GM23338 (cell line): ENCODE measurements at regions not wholly inside any gene's neighbourhood (a gene's known extent, or its start where the extent isn't known, plus 50 kb on each side); places are given as distances from the start of the nearest gene placed in this dataset.

ENCODE experiments used
- ATAC-seq: fragments of 200-7000 bp; cut with Tn5 transposase; 3 replicates; pipeline ENCODE4 v1.9.1; 2020
- DNase-seq: peaks from one replicate; pipeline ENCODE4 v3.0.0-alpha.2; 2015; ENCODE audit warnings: low spot score
- H2AFZ ChIP-seq: fragments of 200-600 bp; sonication (generic); 2 replicates; pipeline ENCODE4 v1.8.0; 2016; ENCODE audit warnings: antibody characterized with exemption, mild to moderate bottlenecking, moderate library complexity
- H3F3A ChIP-seq: fragments of 200-600 bp; sonication (generic); replicated peaks from 2 replicates; pipeline ENCODE4 v1.8.0; 2017; ENCODE audit warnings: antibody characterized with exemption, mixed run types, low read depth
- H3K27ac ChIP-seq: fragments of 200-600 bp; sonication (generic); 2 replicates; pipeline ENCODE4 v1.6.1; 2016; ENCODE audit warnings: low read depth
- H3K27me3 ChIP-seq: fragments of 200-600 bp; sonication (generic); 2 replicates; pipeline ENCODE4 v1.8.0; 2016; ENCODE audit warnings: mild to moderate bottlenecking, mixed run types, moderate library complexity; ENCODE audit not compliant: insufficient read depth
- H3K36me3 ChIP-seq: fragments of 200-600 bp; sonication (generic); 2 replicates; pipeline ENCODE4 v1.8.0; 2016; ENCODE audit warnings: mild to moderate bottlenecking; ENCODE audit not compliant: insufficient read depth
- H3K4me1 ChIP-seq: fragments of 200-600 bp; sonication (generic); 2 replicates; pipeline ENCODE4 v1.8.0; 2016; ENCODE audit warnings: mild to moderate bottlenecking, moderate library complexity; ENCODE audit not compliant: insufficient read depth
- H3K4me2 ChIP-seq: fragments of 200-600 bp; sonication (generic); 2 replicates; pipeline ENCODE4 v1.7.1; 2017; ENCODE audit warnings: mixed run types
- H3K4me3 ChIP-seq: fragments of 200-600 bp; sonication (generic); 2 replicates; pipeline ENCODE4 v1.6.1; 2016; ENCODE audit warnings: mixed run types
- H3K79me2 ChIP-seq: fragments of 200-600 bp; sonication (generic); replicated peaks from 2 replicates; pipeline ENCODE4 v1.8.0; 2017; ENCODE audit warnings: mild to moderate bottlenecking; ENCODE audit not compliant: insufficient read depth
- H3K9me2 ChIP-seq: fragments of 200-600 bp; sonication (generic); 2 replicates; pipeline ENCODE4 v1.8.0; 2017; ENCODE audit not compliant: insufficient read depth
- H4K20me1 ChIP-seq: fragments of 200-600 bp; sonication (generic); replicated peaks from 2 replicates; pipeline ENCODE4 v1.8.0; 2017; ENCODE audit warnings: mild to moderate bottlenecking; ENCODE audit not compliant: insufficient read depth
- H3K27ac Mint-ChIP-seq: 2 replicates; pipeline ENCODE4 v1.8.0; 2020; ENCODE audit warnings: inconsistent platforms, mild to moderate bottlenecking, moderate library complexity, mixed read lengths
- H3K27me3 Mint-ChIP-seq: 3 replicates; pipeline ENCODE4 v1.8.0; 2022; ENCODE audit warnings: low read depth, mild to moderate bottlenecking, moderate library complexity, mixed read lengths, inconsistent platforms; ENCODE audit not compliant: insufficient read depth, poor library complexity
- H3K36me3 Mint-ChIP-seq: 3 replicates; pipeline ENCODE4 v1.8.0; 2021; ENCODE audit warnings: low read depth, mild to moderate bottlenecking, inconsistent platforms, moderate library complexity, mixed read lengths
- H3K4me1 Mint-ChIP-seq: 3 replicates; pipeline ENCODE4 v1.8.0; 2020; ENCODE audit warnings: mild to moderate bottlenecking, inconsistent platforms, mixed read lengths
- H3K4me3 Mint-ChIP-seq: 3 replicates; pipeline ENCODE4 v1.8.0; 2021; ENCODE audit warnings: moderate library complexity, mild to moderate bottlenecking, inconsistent platforms, mixed read lengths
- H3K9me3 Mint-ChIP-seq: 3 replicates; pipeline ENCODE4 v1.8.0; 2020; ENCODE audit warnings: moderate library complexity, mild to moderate bottlenecking, inconsistent platforms, mixed read lengths
- CREB1 ChIP-seq: fragments of 250-450 bp; sonication (Bioruptor Pico); IDR thresholded peaks from 2 replicates; pipeline ENCODE4 v1.5.0; 2020; ENCODE audit warnings: low read depth, mild to moderate bottlenecking, moderate library complexity
- CTCF ChIP-seq, 2 experiments: fragments of 200-600 bp in 1 of 2; sonication (generic) in 1 of 2; conservative IDR thresholded peaks; 2 replicates each; pipeline versions ENCODE4 v1.5.1 to v1.6.1; 2016 to 2017; ENCODE audit warnings: antibody characterized with exemption in 2 of 2, low read depth in 2 of 2, mild to moderate bottlenecking in 2 of 2, moderate library complexity in 1 of 2
- ETS1 ChIP-seq: IDR thresholded peaks from 2 replicates; pipeline ENCODE4 v1.6.1; 2016; ENCODE audit warnings: antibody characterized with exemption
- JUNB ChIP-seq: IDR thresholded peaks from one replicate; pipeline ENCODE4 v1.6.1; 2016; ENCODE audit warnings: antibody characterized with exemption; ENCODE audit not compliant: unreplicated experiment
- POLR2AphosphoS5 ChIP-seq: IDR thresholded peaks from 2 replicates; pipeline ENCODE4 v1.6.1; 2016; ENCODE audit warnings: antibody characterized with exemption, low read depth
- REST ChIP-seq: IDR thresholded peaks from one replicate; pipeline ENCODE4 v1.6.1; 2018; ENCODE audit warnings: antibody characterized with exemption; ENCODE audit not compliant: unreplicated experiment
- ZNF114 ChIP-seq: fragments of 250-450 bp; sonication (Bioruptor Pico); IDR thresholded peaks from 2 replicates; pipeline ENCODE4 v1.5.0; 2020; ENCODE audit warnings: mild to moderate bottlenecking, moderate library complexity
- ZNF331 ChIP-seq: fragments of 250-450 bp; sonication (Bioruptor Pico); IDR thresholded peaks from 2 replicates; pipeline ENCODE4 v1.5.0; 2020; ENCODE audit warnings: low read depth, mild to moderate bottlenecking, moderate library complexity
- ZNF462 ChIP-seq: fragments of 250-450 bp; sonication (Bioruptor Pico); IDR thresholded peaks from 2 replicates; pipeline ENCODE4 v1.5.0; 2020; ENCODE audit warnings: mild to moderate bottlenecking, moderate library complexity

GRCh38 chr5:159835548-159835947 lies 80.7 kb upstream of the ADRA1B start (continued):
- TF ChIP-seq ZNF462 (CRISPR knock-in tag) (no peak), ZNF331 (CRISPR knock-in tag) (no peak), JUNB (no peak)

- DNase-seq = no peak
- no peak overlapping the region for H2AFZ ChIP-seq
- H3K4me2 ChIP-seq = no peak overlapping the region
- no peak overlapping the region for H3K4me3 ChIP-seq
- H3K9me2 ChIP-seq = no peaks in the 10 kb centered on the region
- H3K4me3 Mint-ChIP-seq = no peak overlapping the region
- H3K27me3 ChIP-seq = no peaks in the 10 kb centered on the region
- H3K36me3 ChIP-seq = no peaks in the 10 kb centered on the region
- no peaks in the 10 kb centered on the region for H3K4me1 Mint-ChIP-seq
- no peaks in the 10 kb centered on the region for H3K79me2 ChIP-seq
- ATAC-seq = no peak
- no peaks in the 10 kb centered on the region for H4K20me1 ChIP-seq
- no peaks in the 10 kb centered on the region for H3K9me3 Mint-ChIP-seq
- H3K4me1 ChIP-seq = no peaks in the 10 kb centered on the region
- no peaks in the 10 kb centered on the region for H3F3A ChIP-seq
- H3K27me3 Mint-ChIP-seq = peaks cover 2% of the 10 kb centered on the region
- no peak overlapping the region for H3K27ac ChIP-seq
- no peak overlapping the region for H3K27ac Mint-ChIP-seq
- no peaks in the 10 kb centered on the region for H3K36me3 Mint-ChIP-seq
- TF ChIP-seq CTCF (conservative IDR thresholded peaks at IDR 0.05; ENCODE audit: low read depth in 2 of 2) (no peak), JUNB (no peak), POLR2AphosphoS5 (no peak), CREB1 (no peak), ETS1 (no peak), ZNF331 (CRISPR knock-in tag) (no peak), ZNF114 (CRISPR knock-in tag) (no peak), REST (no peak)
Measured at GRCh38 chr5:159836691-159837090, 79.6 kb upstream of the ADRA1B start.
